Activated CD4-positive, alpha-beta T cell treated with anti-CD3 and anti-CD28 coated beads for 36 hours (primary cell): ENCODE measurements at regions not wholly inside any gene's neighbourhood (a gene's known extent, or its start where the extent isn't known, plus 50 kb on each side); places are given as distances from the start of the nearest gene placed in this dataset.
"Not testable (repeated sequence)": the region's sequence is repeated elsewhere in the genome, so short reads cannot be mapped to it uniquely, and the experiment has no call there.

Experiments used
- ATAC-seq: fragments of 200-7000 bp; cut with Tn5 transposase; one replicate; pipeline ENCODE4 v1.10.0; 2021; ENCODE audit warnings: mild to moderate bottlenecking, moderate library complexity
- CTCF ChIA-PET: fragments of 350-600 bp; sonication (Branson Sonifier 250); formaldehyde crosslinking; loops from one replicate; lab custom pipeline; 2021; ENCODE audit warnings: antibody characterized with exemption; lab: Charles Lee
- POLR2A ChIA-PET: fragments of 350-600 bp; sonication (Branson Sonifier 250); formaldehyde crosslinking; loops from one replicate; lab custom pipeline; 2021; ENCODE audit warnings: antibody characterized with exemption, inconsistent platforms; lab: Charles Lee
- DNase-seq: peaks from one replicate; pipeline ENCODE4 v3.0.0-alpha.2; 2020
- H3K27ac Mint-ChIP-seq: one replicate; pipeline ENCODE4 v1.8.0; 2021; ENCODE audit warnings: mixed read lengths
- H3K27me3 Mint-ChIP-seq: one replicate; pipeline ENCODE4 v1.8.0; 2021; ENCODE audit warnings: mixed read lengths
- H3K36me3 Mint-ChIP-seq: one replicate; pipeline ENCODE4 v1.8.0; 2021; ENCODE audit warnings: low read depth, mixed read lengths
- H3K4me1 Mint-ChIP-seq: one replicate; pipeline ENCODE4 v1.8.0; 2021; ENCODE audit warnings: mixed read lengths
- H3K4me3 Mint-ChIP-seq: one replicate; pipeline ENCODE4 v1.8.0; 2021; ENCODE audit warnings: mild to moderate bottlenecking, moderate library complexity, mixed read lengths
- H3K9me3 Mint-ChIP-seq: one replicate; pipeline ENCODE4 v1.8.0; 2021; ENCODE audit warnings: low read depth, mixed read lengths
- intact Hi-C, 2 experiments: fragments of 100-400 bp; cut with DNase I in 1 of 2; cut with micrococcal nuclease in 1 of 2; formaldehyde crosslinking; loops; one replicate each; pipeline versions ENCODE4 v1.14.2 to v1.15.1; 2022 to 2024; cut with DNase I, micrococcal nuclease

DNA sequence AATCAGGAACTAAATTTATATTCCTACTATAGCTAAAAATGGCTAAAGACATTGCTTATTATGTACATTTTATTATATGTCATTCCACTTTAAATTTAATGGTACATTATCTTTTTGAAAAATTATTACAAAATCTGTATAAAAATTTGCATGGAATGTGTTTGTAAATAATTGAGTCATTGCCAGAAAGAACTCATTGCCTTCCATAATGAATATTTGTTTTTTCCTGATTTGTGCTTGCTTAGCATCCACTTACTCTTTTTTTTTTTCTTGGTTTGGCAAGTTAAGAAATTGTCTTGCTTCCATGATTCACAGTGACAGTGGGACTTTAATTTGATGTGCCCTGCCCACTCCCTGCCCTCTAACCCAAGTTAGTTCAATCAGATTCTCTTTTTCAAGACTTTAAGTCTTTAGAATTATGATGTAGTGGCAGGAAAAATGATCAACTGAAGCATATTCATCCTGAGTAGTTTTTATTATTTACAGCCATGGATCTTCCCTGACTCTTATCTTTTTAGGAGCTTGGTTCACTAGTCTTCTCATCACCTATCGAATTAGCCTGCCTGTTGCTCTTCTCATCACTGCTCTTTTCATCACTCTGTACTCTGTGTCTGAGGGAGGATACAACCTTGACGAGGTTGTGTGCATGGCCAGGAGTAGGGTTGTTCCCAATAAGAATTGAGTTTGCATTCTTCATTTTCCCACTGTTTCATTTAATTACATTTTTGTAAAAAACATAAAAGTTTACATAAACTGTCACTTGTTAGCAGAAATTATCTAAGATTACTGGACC lies 442.0 kb downstream of the BTG1 start:
- Mint-ChIP-seq H3K4me3 (no peak overlapping the region), H3K4me1 (no peaks in the 10 kb centered on the region), H3K36me3 (no peaks in the 10 kb centered on the region), H3K27me3 (no peaks in the 10 kb centered on the region), H3K9me3 (no peaks in the 10 kb centered on the region), H3K27ac (no peak overlapping the region)
- intact Hi-C loops: no loop called here
- ChIA-PET POLR2A (interaction anchor here (0.6 kb wide), 1 partner anchor 274 kb away, joined by 3 read pairs; no protein-coding TSS in a partner anchor), CTCF (interaction anchor here (0.6 kb wide), 1 partner anchor 528 kb away, joined by 4 read pairs; no protein-coding TSS in a partner anchor)
- ATAC-seq (no peak), DNase-seq (no peak)

DNA sequence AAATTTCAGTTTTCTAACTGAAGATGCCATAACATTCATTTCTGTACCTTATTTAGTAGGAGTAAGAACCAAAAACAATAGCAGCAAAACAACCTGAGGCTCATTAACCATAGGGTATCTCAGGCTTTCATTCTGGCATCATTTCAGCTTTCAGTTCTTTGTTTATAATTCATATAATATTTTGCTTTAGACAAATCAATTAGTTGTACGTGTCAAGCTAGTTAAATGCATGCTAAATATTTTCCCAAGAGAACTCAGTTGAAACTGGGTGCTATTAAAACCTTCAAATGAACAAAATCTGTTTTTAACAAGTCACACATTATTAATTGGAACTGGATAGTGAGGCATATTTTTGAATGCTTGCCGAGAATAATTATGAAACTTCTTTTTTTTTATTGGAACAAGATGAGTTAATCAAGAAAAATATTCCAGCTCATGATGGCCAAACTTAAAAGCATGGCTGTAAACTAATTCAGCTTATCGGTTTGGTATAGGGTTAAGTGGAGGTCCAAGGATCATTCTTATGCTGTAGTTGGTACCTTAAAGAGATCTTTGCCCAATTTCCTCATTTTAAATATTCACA lies 442.7 kb downstream of the BTG1 start:
- H3K9me3 Mint-ChIP-seq: no peaks in the 10 kb centered on the region
- intact Hi-C loops: no loop called here
- H3K4me1 Mint-ChIP-seq: no peaks in the 10 kb centered on the region
- H3K4me3 Mint-ChIP-seq: no peak overlapping the region
- no peaks in the 10 kb centered on the region for H3K27me3 Mint-ChIP-seq
- ChIA-PET CTCF (interaction anchor here (0.6 kb wide), 1 partner anchor 528 kb away, joined by 4 read pairs; no protein-coding TSS in a partner anchor), POLR2A (no interaction called here)
- no peak overlapping the region for H3K27ac Mint-ChIP-seq
- no peaks in the 10 kb centered on the region for H3K36me3 Mint-ChIP-seq
- DNase-seq (no peak), ATAC-seq (no peak)

DNA sequence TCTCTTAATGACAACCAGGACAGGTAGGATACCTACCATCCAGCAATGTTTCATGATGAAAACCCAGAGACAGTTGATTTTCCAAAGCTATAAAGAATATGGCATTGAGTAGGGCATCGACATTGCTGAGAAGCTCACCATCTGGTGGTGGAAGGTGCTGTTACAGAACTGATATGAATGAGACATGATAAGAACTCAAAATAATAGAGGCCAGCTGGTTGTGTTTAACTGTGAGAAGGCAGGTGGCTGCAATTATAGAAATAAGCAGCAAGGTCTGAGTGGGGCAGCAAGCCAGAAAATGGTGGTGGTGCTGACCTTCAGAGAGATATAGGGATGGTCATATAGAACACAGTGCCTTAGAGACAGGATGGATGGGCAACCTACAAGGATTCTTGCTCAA lies 449.7 kb downstream of the BTG1 start:
- DNase-seq (no peak), ATAC-seq (no peak)
- H3K4me1 Mint-ChIP-seq: no peaks in the 10 kb centered on the region
- no peaks in the 10 kb centered on the region for H3K36me3 Mint-ChIP-seq
- H3K27ac Mint-ChIP-seq: no peak overlapping the region
- POLR2A ChIA-PET: no interaction called here
- no peaks in the 10 kb centered on the region for H3K27me3 Mint-ChIP-seq
- H3K9me3 Mint-ChIP-seq: no peaks in the 10 kb centered on the region
- H3K4me3 Mint-ChIP-seq: no peak overlapping the region
- intact Hi-C loops: no loop called here
- CTCF ChIA-PET: no interaction called here

DNA sequence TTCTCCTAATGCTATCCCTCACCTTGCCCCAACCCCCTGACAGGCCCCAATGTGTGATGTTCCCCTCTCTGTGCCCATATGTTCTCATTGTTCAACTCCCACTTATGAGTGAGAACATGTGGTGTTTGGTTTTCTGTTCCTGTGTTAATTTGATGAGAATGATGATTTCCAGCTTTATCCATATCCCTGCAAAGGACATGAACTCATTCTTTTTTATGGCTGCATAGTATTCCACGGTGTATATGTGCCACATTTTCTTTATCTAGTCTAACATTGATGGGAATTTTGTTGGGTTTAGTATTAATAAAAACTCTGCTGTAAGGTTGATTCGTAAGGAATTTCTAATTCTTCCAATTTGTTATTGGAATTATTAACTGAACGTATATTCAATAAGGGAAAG lies 450.2 kb downstream of the BTG1 start:
- CTCF ChIA-PET, H3K4me1 Mint-ChIP-seq, H3K9me3 Mint-ChIP-seq, ATAC-seq, POLR2A ChIA-PET, intact Hi-C loops, H3K27ac Mint-ChIP-seq, H3K4me3 Mint-ChIP-seq, DNase-seq, H3K27me3 Mint-ChIP-seq, H3K36me3 Mint-ChIP-seq: not testable (repeated sequence)

DNA sequence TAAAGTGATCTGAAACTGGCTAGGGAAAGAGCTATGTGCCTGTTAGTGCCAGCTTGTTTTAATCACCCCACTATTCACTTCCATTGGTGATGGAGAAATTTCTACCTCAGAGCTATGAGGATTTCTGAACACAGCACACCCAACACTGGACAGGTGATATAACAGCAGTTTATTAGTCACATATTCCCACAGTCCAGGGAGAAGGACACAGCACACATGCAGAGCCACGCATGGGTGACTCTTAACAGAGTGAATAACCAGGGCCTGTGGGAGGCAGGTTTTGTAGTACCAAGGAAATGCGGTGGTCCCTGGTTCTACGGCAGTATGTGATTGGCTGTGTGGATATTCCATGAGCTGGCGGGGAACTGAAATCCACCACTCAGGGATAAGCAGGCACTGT lies 455.1 kb downstream of the BTG1 start:
- Mint-ChIP-seq H3K27ac (no peak overlapping the region), H3K4me1 (peaks cover 25% of the 10 kb centered on the region), H3K27me3 (no peaks in the 10 kb centered on the region), H3K36me3 (no peaks in the 10 kb centered on the region), H3K9me3 (no peaks in the 10 kb centered on the region), H3K4me3 (no peak overlapping the region)
- intact Hi-C loops: no loop called here
- ChIA-PET CTCF (no interaction called here), POLR2A (no interaction called here)
- ATAC-seq: no peak
- DNase-seq: no peak

DNA sequence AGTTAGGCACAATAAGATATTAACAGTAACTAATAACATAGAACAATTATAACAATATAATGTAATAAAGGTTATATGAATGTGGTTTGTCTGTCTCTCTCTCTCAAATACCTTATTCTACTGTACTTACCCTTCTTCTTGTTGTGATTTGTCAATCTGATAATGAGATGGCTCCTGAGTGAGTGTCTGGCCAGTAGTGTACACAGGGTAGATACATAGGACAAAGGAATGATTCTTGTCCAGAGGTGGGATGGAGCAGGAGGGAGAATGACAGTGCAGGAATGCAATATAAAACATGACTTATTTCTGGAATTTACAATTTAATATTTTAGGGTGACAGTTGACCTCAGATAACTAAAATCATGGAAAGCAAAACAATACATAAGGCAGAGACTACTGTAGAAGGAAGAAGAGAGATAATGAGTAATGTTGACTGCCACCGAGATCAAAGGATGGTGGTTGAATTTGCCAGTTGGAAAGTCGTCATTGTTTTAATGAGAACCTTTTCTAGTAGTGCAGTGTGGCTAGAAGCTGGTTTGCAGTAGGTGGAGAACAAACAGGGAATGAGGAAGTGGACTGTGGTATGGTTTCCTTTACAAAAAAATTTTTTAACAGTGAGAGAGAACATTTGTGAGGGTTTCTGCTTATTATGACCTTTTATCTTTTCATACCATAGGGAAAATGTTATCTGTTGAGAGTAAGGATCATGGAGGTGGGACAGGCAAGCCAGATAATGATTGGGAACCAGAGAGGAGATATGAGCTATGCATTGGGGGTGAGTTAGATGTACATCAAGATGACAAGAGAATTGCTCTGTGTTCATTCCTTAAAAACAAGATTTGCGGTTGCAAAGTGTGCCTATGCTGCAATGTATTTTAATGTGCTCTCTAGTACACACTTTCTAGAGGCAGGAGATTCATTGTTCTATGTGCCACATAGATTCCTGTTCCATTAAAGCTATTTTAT lies 458.3 kb downstream of the BTG1 start:
- no peaks in the 10 kb centered on the region for H3K36me3 Mint-ChIP-seq
- peak overlapping the region; percentile 43 for H3K27ac Mint-ChIP-seq
- intact Hi-C loops: loop anchor here (2.0 to 5.0 kb wide), 2 partner anchors 90 to 91 kb away; no protein-coding TSS in a partner anchor
- ATAC-seq: peak; percentile 91
- ChIA-PET CTCF (interaction anchor here (0.5 kb wide), 1 partner anchor 1634 kb away, joined by 5 read pairs; no protein-coding TSS in a partner anchor), POLR2A (interaction anchor here (0.7 kb wide), 1 partner anchor 370 kb away, joined by 3 read pairs; no protein-coding TSS in a partner anchor)
- no peak overlapping the region for H3K4me3 Mint-ChIP-seq
- DNase-seq: peak; percentile 50
- H3K27me3 Mint-ChIP-seq: no peaks in the 10 kb centered on the region
- H3K4me1 Mint-ChIP-seq: peaks cover 25% of the 10 kb centered on the region
- no peaks in the 10 kb centered on the region for H3K9me3 Mint-ChIP-seq

DNA sequence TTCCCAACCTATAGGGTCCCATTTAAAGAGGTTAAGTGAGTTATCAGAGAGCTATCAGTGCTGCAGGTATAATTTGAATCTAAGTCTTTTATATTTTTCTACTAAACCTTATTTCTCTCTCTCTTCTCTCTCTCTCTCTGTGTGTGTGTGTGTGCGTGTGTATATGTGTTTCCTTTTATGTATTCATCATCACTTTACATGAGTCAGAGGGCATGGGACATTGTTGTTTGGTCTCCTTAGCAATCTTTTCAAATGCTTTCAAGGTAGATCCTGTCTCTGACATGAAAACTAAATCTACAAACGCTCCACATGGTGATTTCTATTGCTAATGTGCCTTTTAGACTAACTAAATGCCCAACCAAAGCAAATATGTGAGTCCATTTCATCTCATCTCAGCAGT lies 459.7 kb downstream of the BTG1 start:
- ATAC-seq (peak; percentile 20), DNase-seq (no peak)
- Mint-ChIP-seq H3K4me3 (no peak overlapping the region), H3K27ac (no peak overlapping the region), H3K4me1 (peaks cover 25% of the 10 kb centered on the region), H3K36me3 (no peaks in the 10 kb centered on the region), H3K9me3 (no peaks in the 10 kb centered on the region), H3K27me3 (no peaks in the 10 kb centered on the region)
- CTCF ChIA-PET: no interaction called here
- POLR2A ChIA-PET: no interaction called here
- intact Hi-C loops: loop anchor here (2.0 to 5.0 kb wide), 2 partner anchors 91 to 93 kb away; no protein-coding TSS in a partner anchor

DNA sequence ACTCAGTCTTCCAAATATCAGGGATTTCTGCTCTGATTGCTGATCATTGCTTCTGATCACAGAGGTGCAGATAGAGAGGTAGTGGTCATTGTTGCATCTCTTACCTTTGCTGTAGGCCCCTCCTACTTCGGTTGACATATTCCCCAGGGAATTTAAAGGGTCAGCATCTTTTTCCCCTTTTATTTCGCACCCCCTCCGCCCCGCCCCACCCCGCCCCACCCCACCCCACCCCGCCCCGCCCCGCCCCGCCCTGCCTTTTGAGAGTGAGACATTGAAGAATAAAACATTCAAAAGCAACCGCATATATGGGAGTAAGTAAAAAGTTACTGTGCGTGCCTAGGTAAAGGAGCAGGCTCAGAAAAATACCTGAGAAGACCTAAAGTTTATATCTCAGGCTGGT lies 463.9 kb downstream of the BTG1 start:
- no peak for DNase-seq
- ChIA-PET POLR2A (no interaction called here), CTCF (no interaction called here)
- ATAC-seq: no peak
- Mint-ChIP-seq H3K27me3 (no peaks in the 10 kb centered on the region), H3K9me3 (no peaks in the 10 kb centered on the region), H3K36me3 (no peaks in the 10 kb centered on the region), H3K4me3 (no peak overlapping the region), H3K27ac (no peak overlapping the region), H3K4me1 (peaks cover 7% of the 10 kb centered on the region)
- intact Hi-C loops: no loop called here

DNA sequence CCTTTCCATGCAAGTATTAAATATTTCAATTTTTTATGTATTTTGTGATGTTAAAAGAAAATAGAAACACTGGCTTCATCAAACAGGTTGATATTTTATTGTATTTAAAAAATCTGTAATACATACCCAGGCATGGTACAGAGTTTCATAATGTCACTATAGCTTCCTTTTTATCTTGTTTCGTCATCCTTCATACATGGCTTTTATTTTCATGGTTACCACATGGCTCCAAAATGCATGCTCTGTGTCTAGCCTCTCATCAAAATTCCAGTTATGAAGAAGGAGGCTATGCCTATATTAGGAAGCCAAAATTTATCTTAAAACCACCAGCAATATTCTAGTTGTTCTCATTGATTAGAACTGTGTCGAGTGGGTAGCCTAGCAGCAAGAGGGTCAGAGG lies 464.8 kb downstream of the BTG1 start:
- Mint-ChIP-seq H3K4me1 (peaks cover under 1% of the 10 kb centered on the region), H3K4me3 (no peak overlapping the region), H3K27me3 (no peaks in the 10 kb centered on the region), H3K36me3 (no peaks in the 10 kb centered on the region), H3K9me3 (peaks cover 2% of the 10 kb centered on the region), H3K27ac (no peak overlapping the region)
- intact Hi-C loops: no loop called here
- ATAC-seq (no peak), DNase-seq (no peak)
- POLR2A ChIA-PET: no interaction called here
- CTCF ChIA-PET: no interaction called here

DNA sequence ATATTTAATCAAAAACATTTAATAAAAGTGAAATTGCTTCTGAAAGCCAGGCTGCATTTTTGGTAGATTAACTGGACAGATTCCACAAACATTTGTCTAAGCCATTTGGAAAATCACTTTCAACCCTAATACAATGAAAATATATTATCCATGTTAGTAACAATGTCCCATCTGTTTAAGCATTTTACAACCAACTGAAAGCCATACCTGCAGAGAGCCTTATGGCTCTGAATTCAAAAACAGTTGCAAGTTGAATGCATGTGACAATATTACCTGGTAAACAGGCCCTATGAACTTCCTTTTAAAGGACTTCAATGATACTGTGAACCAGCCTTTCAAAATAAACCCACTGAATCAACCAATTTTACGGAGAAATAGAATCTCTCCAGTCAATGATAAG lies 468.1 kb downstream of the BTG1 start:
- no peaks in the 10 kb centered on the region for H3K27me3 Mint-ChIP-seq
- no peak overlapping the region for H3K4me3 Mint-ChIP-seq
- no peak overlapping the region for H3K27ac Mint-ChIP-seq
- ChIA-PET POLR2A (no interaction called here), CTCF (no interaction called here)
- no peaks in the 10 kb centered on the region for H3K36me3 Mint-ChIP-seq
- peaks cover 2% of the 10 kb centered on the region for H3K9me3 Mint-ChIP-seq
- no peak for ATAC-seq
- intact Hi-C loops: no loop called here
- peaks cover 6% of the 10 kb centered on the region for H3K4me1 Mint-ChIP-seq
- DNase-seq: no peak

DNA sequence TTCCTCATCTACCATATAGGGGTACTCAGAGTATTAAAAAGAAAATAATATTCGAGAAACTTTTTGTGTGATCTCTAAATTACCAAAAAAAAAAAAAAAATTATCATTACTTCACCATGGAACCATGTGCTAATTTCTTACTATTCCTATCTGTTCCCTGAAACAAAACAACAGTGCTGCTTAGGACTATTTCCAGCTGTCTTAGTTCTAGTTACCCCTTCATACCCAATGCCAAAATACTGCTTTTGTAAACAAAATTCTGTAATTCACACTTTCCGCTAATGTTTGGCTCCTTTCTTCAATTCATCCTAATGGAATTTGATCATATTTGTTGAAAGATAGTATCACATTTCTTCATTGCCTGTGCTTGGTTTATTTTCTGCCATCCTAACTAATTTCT lies 470.2 kb downstream of the BTG1 start:
- CTCF ChIA-PET: no interaction called here

More for the DNA sequence above, 470.2 kb downstream of the BTG1 start:
- peaks cover 6% of the 10 kb centered on the region for H3K4me1 Mint-ChIP-seq
- no peaks in the 10 kb centered on the region for H3K27me3 Mint-ChIP-seq
- H3K4me3 Mint-ChIP-seq: no peak overlapping the region
- POLR2A ChIA-PET: no interaction called here
- DNase-seq (no peak), ATAC-seq (no peak)
- intact Hi-C loops: no loop called here
- H3K9me3 Mint-ChIP-seq: peaks cover 2% of the 10 kb centered on the region
- no peaks in the 10 kb centered on the region for H3K36me3 Mint-ChIP-seq
- H3K27ac Mint-ChIP-seq: no peak overlapping the region
